ENCODE measurements at regions not wholly inside any gene's neighbourhood (a gene's known extent, or its start where the extent isn't known, plus 50 kb on each side); places are given as distances from the start of the nearest gene placed in this dataset.

DNA sequence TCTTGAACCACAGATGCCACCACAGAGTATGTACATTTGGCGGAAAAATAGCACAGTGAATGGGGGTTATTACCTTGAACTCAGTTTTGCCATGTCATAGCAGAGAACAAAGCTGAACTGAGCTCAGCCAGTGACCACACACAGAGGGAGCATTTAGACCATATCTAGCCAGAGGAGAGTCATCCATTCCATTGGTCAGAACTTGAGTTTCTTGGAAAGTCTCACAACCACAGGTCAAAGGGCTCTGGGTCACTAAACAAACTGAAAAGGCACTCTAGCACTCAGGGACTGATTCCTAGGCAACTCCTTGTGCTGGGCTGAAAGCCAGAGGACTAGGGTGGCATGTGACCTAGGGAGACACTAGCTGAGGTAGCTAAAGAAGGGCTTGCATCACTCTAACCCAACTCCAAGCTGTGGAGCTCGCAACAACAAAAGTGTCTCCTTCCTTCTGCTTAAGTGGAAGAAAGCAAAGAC lies 239.7 kb upstream of the SEMA3D start:
- Mint-ChIP-seq H3K27me3 (ENCODE audit: low read depth) (no peaks in the 10 kb centered on the region), H3K4me3 (no peak overlapping the region), H3K9me3 (peaks cover 35% of the 10 kb centered on the region), H3K36me3 (peaks cover 12% of the 10 kb centered on the region), H3K4me1 (peaks cover 6% of the 10 kb centered on the region), H3K27ac (no peak overlapping the region)
- TF ChIP-seq, protein P1, sequence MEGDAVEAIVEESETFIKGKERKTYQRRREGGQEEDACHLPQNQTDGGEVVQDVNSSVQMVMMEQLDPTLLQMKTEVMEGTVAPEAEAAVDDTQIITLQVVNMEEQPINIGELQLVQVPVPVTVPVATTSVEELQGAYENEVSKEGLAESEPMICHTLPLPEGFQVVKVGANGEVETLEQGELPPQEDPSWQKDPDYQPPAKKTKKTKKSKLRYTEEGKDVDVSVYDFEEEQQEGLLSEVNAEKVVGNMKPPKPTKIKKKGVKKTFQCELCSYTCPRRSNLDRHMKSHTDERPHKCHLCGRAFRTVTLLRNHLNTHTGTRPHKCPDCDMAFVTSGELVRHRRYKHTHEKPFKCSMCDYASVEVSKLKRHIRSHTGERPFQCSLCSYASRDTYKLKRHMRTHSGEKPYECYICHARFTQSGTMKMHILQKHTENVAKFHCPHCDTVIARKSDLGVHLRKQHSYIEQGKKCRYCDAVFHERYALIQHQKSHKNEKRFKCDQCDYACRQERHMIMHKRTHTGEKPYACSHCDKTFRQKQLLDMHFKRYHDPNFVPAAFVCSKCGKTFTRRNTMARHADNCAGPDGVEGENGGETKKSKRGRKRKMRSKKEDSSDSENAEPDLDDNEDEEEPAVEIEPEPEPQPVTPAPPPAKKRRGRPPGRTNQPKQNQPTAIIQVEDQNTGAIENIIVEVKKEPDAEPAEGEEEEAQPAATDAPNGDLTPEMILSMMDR (IDR thresholded peaks at IDR 0.05; ENCODE audit: unreplicated experiment): no peak
- DNase-seq (ENCODE audit: low spot score in 2 of 2, unreplicated experiment in 2 of 2): no peak

DNA sequence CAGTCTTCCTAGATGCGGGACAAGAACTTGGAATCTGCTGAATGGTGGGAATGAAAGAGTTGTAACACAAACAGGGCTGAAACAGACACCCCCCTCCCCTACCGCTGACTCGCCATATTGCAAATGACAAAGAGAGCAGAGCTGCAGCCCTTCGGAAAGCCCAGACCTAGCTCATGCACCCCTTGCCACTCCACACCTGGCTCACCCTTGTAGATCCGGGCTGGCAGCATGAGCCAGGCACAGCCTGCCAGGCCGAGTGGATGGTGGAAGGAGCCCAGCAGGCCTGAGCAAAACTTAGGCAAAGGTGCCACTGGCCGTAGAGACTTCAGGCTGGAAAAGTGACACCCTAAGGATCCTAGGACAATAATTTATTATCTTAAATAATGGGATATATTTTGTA lies 237.4 kb upstream of the SEMA3D start:
- TF ChIP-seq, protein P1 (IDR thresholded peaks at IDR 0.05; ENCODE audit: unreplicated experiment): no peak
- Mint-ChIP-seq H3K9me3 (peaks cover 18% of the 10 kb centered on the region), H3K27me3 (ENCODE audit: low read depth) (no peaks in the 10 kb centered on the region), H3K4me3 (no peak overlapping the region), H3K36me3 (peaks cover 4% of the 10 kb centered on the region), H3K4me1 (peaks cover 10% of the 10 kb centered on the region), H3K27ac (no peak overlapping the region)
- no peak for DNase-seq (ENCODE audit: low spot score in 2 of 2, unreplicated experiment in 2 of 2)

DNA sequence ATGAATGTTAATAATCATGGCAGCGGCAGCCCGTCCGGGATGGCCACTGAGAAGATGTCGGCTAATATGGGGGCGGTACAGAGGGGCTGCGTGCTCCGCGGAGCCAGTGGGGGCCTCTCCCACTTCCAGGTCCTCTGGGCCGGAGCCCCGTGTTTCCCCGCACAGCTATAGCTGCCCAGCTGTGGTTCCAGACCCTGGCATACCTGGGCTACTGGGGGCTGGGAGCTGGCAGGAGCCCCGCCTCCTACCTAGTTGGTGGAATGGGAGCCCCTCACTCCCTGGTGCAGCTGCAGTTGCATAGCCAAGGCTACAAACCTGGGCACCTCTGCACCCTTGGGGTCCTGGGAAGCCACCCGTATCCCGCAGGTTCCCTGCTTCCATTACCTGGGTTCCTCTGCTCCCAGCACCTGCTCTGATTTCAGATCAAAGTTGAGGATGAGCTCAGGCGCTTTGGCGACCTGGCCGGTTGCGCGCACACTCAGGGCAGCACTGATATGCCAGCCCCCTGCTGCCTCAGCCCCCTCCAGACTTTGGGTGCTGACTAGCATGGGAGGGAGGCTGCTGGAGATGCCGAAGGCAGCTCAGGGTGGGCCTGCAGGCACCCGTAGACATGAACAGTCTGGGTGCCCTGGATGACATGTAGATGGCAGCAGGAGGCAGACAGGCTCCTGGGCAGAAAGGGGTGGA lies 236.5 kb upstream of the SEMA3D start:
- DNase-seq (ENCODE audit: low spot score in 2 of 2, unreplicated experiment in 2 of 2): no peak
- H3K27ac Mint-ChIP-seq: no peak overlapping the region
- peaks cover 9% of the 10 kb centered on the region for H3K9me3 Mint-ChIP-seq
- TF ChIP-seq, protein P1 (IDR thresholded peaks at IDR 0.05; ENCODE audit: unreplicated experiment): no peak
- peaks cover 2% of the 10 kb centered on the region for H3K36me3 Mint-ChIP-seq
- H3K4me1 Mint-ChIP-seq: peaks cover 10% of the 10 kb centered on the region
- no peak overlapping the region for H3K4me3 Mint-ChIP-seq
- H3K27me3 Mint-ChIP-seq (ENCODE audit: low read depth): no peaks in the 10 kb centered on the region

DNA sequence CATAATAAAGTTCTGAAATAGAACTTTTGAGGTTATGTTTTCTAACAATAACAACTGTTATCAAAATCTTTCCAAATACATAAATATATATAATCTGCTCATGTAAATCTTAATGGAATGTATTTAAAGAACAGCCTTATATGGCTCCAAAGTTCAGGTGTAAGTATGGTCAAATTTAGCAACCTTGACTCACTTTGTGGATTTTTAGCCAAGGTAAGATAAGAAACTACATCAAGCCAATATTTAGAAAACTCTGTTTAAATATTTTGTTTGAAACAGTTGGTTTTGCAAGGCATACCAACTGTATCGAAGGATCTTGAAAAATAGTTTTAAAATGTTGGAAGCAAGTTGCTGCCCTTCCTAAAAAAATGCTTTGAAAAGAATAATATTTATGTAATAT lies 228.9 kb upstream of the SEMA3D start:
- H3K4me1 Mint-ChIP-seq: peaks cover 1% of the 10 kb centered on the region
- H3K4me3 Mint-ChIP-seq: no peak overlapping the region
- no peak overlapping the region for H3K27ac Mint-ChIP-seq
- H3K36me3 Mint-ChIP-seq: no peaks in the 10 kb centered on the region
- H3K9me3 Mint-ChIP-seq: no peaks in the 10 kb centered on the region
- H3K27me3 Mint-ChIP-seq (ENCODE audit: low read depth): no peaks in the 10 kb centered on the region
- TF ChIP-seq, protein P1 (IDR thresholded peaks at IDR 0.05; ENCODE audit: unreplicated experiment): no peak
- no peak for DNase-seq (ENCODE audit: low spot score in 2 of 2, unreplicated experiment in 2 of 2)

DNA sequence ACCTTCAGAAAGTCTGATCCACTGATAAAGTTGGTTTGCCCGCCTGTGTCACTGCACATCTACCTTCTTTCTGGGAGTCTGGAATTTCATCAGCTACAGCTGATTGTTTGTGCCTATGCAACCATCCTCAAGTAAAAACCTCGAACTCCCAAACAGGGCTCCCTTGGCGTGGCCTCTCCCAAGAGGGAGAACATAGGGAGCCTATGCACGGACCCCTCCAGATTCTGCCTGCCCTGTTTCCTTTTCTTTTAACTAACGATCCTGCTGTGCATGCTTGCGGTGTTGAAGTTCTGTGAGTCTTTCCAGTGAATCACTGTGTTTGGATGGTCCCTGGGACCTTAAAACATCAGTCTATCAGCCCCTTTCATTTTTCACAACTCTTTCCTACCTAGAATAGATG lies 226.9 kb upstream of the SEMA3D start:
- Mint-ChIP-seq H3K4me3 (no peak overlapping the region), H3K27ac (no peak overlapping the region), H3K4me1 (no peaks in the 10 kb centered on the region), H3K27me3 (ENCODE audit: low read depth) (no peaks in the 10 kb centered on the region), H3K9me3 (no peaks in the 10 kb centered on the region), H3K36me3 (no peaks in the 10 kb centered on the region)
- no peak for DNase-seq (ENCODE audit: low spot score in 2 of 2, unreplicated experiment in 2 of 2)
- TF ChIP-seq, protein P1 (IDR thresholded peaks at IDR 0.05; ENCODE audit: unreplicated experiment): no peak
